Adrenal gland (tissue), 5 donors: ENCODE measurements at regions not wholly inside any gene's neighbourhood (a gene's known extent, or its start where the extent isn't known, plus 50 kb on each side); places are given as distances from the start of the nearest gene placed in this dataset.

Source experiments
- CTCF ChIP-seq, 6 experiments: fragments of 450-650 bp in 4 of 6; fragments of 200-600 bp in 2 of 6; sonication (generic) in 1 of 6; IDR thresholded peaks; 1 replicate in 5 of 6; 2 replicates in 1 of 6; pipeline versions ENCODE4 v1.5.1 to v1.8.0; 2016 to 2021; ENCODE audit warnings: antibody characterized with exemption in 6 of 6, mild to moderate bottlenecking in 2 of 6, moderate library complexity in 1 of 6
- POLR2A ChIP-seq, 2 donors: fragments of 450-650 bp; IDR thresholded peaks; one replicate each; pipeline ENCODE4 v1.6.1; 2017; ENCODE audit warnings: antibody characterized with exemption in 2 of 2, mild to moderate bottlenecking in 2 of 2, moderate library complexity in 1 of 2
- donor health status: DM: no; HTN: no; CAD: no.

- no peak for TF ChIP-seq POLR2A (IDR thresholded peaks at IDR 0.05)
- TF ChIP-seq CTCF (IDR thresholded peaks at IDR 0.05), result no peak
These were observed 102.7 kb downstream of the PLXNA1 start for GRCh38 chr3:127085576-127085975.
